22Rv1 (cell line): ENCODE measurements at regions not wholly inside any gene's neighbourhood (a gene's known extent, or its start where the extent isn't known, plus 50 kb on each side); places are given as distances from the start of the nearest gene placed in this dataset.

ENCODE experiments used
- H3K27ac ChIP-seq: fragments of 450-650 bp; 2 replicates; pipeline ENCODE4 v1.5.1; 2017
- ZFX ChIP-seq: fragments of 450-650 bp; IDR thresholded peaks from 2 replicates; pipeline ENCODE4 v1.6.1; 2017; ENCODE audit warnings: antibody characterized with exemption, borderline replicate concordance
- TF ChIP-seq, protein P1 (sequence below): fragments of 450-650 bp; IDR thresholded peaks from 2 replicates; pipeline ENCODE4 v1.5.1; 2017; ENCODE audit warnings: mild to moderate bottlenecking

DNA sequence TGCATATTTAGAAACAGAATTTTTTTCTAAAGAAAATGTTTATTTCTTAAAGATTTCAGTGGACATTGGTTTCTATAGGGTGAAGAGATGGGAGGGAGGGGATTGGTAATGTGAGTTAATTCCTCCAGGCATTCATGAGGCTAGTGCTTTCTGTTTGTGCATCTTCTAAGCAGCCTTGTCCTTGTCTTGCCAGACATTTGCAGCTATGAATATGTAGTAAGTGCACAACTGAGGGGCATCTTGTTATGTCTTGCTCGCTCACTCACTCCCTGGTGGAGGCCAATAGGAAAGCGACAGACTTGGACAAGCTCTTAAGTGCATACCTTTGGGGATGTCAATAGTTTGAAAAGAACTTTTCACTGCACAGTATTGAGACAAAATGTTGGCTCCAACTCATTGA, 92.5 kb upstream of the ATP10A start:
- no peak overlapping the region for H3K27ac ChIP-seq

GRCh38 chr15:25954398-25954797, 91.3 kb upstream of the ATP10A start:
- TF ChIP-seq ZFX = no peak
- TF ChIP-seq, protein P1, sequence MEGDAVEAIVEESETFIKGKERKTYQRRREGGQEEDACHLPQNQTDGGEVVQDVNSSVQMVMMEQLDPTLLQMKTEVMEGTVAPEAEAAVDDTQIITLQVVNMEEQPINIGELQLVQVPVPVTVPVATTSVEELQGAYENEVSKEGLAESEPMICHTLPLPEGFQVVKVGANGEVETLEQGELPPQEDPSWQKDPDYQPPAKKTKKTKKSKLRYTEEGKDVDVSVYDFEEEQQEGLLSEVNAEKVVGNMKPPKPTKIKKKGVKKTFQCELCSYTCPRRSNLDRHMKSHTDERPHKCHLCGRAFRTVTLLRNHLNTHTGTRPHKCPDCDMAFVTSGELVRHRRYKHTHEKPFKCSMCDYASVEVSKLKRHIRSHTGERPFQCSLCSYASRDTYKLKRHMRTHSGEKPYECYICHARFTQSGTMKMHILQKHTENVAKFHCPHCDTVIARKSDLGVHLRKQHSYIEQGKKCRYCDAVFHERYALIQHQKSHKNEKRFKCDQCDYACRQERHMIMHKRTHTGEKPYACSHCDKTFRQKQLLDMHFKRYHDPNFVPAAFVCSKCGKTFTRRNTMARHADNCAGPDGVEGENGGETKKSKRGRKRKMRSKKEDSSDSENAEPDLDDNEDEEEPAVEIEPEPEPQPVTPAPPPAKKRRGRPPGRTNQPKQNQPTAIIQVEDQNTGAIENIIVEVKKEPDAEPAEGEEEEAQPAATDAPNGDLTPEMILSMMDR = no peak
- no peak overlapping the region for H3K27ac ChIP-seq

More for the DNA sequence above, 92.5 kb upstream of the ATP10A start:
- no peak for TF ChIP-seq ZFX
- TF ChIP-seq, protein P1 = no peak

- H3K27ac ChIP-seq = no peak overlapping the region
- TF ChIP-seq ZFX = no peak
- TF ChIP-seq, protein P1 = no peak
These were observed 86.9 kb upstream of the ATP10A start for GRCh38 chr15:25950014-25950413.

- H3K27ac ChIP-seq = no peak overlapping the region
- TF ChIP-seq ZFX = no peak
- TF ChIP-seq, protein P1 = no peak
These were observed 84.5 kb upstream of the ATP10A start for GRCh38 chr15:25947323-25948314.

DNA sequence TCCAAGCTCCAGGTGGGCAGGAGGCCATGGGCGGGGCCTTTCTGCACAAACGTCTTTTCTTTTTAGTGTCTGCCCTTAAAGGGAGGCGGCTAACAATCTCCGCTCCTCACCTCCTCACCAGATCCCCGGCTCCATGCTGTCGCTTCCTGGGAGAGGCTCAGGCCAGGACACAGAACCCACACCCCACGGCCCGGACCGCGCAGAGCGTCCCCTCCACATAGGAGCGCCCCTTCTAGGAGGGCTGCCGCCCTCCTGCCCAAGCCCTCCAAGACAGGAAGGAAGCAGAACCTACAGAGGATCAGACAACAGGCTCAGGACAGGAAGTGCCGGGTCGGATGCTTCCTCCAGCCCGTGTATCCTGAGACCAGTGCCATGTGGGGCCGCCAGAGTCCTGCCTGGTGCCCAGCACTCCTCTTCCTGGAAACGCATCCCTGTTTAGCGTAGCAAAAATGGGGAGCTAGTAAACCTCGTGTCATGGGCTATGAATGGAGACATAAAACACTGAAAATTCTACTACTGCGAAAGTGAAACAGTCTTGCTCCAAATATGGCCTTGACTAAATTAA, 83.2 kb upstream of the ATP10A start:
- TF ChIP-seq ZFX = no peak
- TF ChIP-seq, protein P1 = no peak
- no peak overlapping the region for H3K27ac ChIP-seq

DNA sequence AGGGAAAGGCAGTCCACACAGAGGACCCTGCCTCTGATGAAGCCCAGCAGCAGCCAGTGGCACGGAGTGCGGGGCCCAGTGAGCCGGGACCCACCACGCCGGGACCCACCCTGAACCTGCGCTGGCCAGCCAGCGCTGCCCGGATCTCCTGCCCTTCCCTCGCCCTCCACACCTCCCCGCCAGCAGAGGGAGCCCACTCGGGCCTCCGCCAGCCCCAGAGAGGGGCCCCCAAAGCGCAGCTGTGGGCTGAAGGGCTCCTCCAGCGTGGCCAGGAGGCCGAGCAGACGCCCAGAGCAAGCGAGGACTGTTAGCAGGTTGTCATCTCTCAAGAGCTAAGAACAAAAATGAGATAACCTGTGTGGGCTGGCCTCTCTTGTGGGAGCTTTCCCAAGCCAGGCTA, 81.3 kb upstream of the ATP10A start:
- TF ChIP-seq ZFX = no peak
- TF ChIP-seq, protein P1 = no peak
- no peak overlapping the region for H3K27ac ChIP-seq

- TF ChIP-seq, protein P1 = no peak
- no peak for TF ChIP-seq ZFX
- no peak overlapping the region for H3K27ac ChIP-seq
These were observed 80.7 kb upstream of the ATP10A start for GRCh38 chr15:25943831-25944230.
